ENCODE measurements at regions not wholly inside any gene's neighbourhood (a gene's known extent, or its start where the extent isn't known, plus 50 kb on each side); places are given as distances from the start of the nearest gene placed in this dataset.
A peak's percentile ranks its signal among the peaks of the same experiment; 100 is the strongest.
"Not testable (repeated sequence)": the region's sequence is repeated elsewhere in the genome, so short reads cannot be mapped to it uniquely, and the experiment has no call there.

DNA sequence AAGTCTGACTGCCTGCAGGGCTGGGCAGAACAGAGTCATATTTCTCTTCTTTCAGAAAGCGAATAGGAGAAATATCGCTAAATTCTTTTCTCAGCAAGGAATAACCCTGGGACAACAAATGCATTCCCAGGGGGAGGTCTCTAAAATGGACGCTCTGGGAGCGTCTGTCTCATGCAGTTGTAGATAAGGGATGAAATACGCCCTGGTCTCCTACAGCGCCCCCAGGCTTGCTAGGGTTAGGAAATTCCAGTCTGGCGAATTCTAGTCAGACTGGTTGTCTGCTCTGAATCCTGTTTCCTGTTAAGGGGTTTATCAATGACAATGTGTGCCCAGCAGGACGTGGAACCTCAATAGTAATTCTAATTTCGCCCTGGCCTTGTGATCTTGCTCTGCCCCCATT, 1214.1 kb downstream of the DIAPH3 start:
- no peak for DNase-seq

DNA sequence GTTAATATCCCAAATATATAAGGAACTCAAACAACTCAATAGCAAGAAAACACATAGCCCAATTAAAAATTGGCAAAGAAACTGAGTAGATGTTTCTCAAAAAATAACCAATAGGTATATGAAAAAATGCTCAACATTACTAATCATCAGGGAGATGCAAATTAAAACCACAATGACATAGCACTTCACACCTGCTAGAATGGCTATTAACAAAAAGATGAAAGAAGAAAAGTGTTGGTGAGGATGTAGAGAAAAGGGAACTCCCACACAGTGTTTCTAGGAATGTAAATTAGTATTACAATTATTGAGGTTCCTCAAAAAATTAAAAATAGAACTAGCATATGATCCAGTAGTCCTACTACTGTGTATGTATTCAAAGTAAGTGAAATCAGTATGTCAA, 1212.8 kb downstream of the DIAPH3 start:
- no peak for DNase-seq

DNA sequence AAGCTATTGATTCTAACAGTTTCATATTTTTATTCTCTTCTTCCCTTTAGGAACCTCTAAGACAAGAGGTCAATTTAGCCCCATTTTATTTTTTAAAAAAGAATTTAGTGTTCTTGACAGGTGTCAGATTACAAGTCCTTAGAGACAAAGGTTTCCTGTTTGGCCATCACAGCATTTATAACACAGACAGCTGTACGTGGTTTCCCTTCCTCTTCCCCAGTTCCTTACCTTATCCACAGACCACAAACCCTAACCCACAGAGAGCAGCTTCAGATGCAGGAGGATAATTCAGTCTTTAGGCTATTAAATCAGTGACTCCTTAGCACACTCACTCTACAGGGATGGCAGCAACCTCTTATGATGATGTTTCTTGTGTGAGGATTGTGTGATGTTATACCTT, 1210.1 kb downstream of the DIAPH3 start:
- DNase-seq = no peak

DNA sequence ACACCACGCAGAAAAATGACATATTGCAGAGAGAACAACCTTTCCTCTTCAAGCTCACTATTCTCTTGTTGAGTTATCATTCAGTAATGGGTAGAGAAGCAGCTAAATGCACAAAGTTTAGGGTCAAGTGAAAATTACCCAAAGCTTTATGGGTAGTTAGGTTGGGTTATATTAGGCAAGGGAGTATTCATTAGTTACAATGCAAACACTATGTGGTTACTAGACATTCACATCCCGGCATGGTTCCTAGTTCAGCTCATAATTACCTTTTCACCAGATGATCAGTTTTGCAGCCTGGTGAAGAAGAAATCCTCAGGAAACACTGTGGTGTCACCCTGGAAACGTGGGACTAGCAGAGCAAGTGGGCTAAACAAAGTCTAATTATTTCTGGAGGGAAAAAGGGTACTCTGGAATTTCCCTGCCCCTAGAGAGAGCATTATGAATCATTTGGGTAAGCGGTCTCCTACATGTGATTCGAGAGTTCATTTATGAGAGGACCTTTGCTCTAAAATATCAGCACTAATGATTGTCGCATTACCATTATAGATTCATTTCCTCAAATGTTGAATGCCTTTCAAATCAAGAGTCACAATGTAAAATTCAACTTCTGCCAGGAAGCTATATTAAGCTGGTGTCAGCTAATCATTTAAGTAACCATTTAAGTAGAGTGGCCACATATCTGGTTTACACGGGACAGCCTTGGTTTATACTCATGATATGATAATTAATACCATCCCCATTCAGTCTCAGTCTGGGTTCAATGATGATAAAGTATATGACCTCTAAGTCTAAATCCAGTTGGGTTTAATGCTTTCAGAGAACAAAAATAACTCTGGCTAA, 1208.0 kb downstream of the DIAPH3 start:
- DNase-seq = no peak

DNA sequence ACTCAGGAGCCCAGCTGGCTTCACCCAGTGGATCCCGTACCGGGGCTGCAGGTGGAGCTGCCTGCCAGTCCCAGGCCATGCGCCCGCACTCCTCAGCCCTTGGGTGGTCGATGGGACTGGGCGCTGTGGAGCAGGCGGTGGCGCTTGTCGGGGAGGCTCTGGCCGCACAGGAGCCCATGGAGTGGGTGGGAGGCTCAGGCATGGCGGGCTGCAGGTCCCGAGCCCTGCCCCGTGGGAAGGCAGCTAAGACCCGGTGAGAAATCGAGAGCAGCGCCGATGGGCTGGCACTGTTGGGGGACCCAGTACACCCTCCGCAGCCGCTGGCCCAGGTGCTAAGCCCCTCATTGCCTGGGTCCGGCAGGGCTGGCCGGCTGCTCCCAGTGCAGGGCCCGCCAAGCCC, 1205.6 kb downstream of the DIAPH3 start:
- not testable (repeated sequence) for DNase-seq

DNA sequence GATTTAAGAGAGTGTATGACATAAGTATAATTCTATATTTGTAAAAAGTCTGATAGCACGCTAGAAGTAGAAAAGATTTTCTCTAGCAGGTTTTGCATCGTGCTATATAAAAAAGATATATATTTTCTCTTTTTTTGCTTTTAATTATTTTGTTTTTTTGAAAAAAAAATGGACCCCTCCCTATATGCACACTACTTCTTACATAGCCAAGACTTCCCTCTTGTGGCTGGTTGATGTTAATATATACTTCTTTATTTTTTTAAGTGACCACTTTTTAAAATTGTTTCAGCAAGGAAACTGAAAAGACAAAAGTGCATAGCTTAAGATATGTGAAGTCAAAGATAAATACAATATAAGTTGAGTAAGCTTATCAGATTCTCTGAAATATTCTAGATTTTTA, 1202.8 kb downstream of the DIAPH3 start:
- DNase-seq = no peak

DNA sequence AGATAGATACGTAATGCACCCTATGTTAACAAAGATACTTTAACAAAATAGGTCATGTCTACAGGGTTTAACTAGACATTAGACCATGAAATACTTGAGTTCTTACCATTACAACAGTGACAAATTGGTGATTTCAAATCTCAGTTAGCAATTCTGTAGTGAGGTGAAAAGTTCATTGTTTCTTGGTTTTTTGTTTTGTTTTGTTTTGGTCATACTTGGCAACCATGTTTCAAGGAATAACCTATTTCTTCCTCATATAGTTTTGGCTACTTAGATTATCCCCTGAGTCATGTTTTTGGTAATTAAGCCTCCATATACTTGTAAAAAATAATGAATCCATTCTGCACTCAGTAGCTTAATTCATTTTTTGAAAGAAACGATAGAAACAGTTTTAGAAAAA, 1200.4 kb downstream of the DIAPH3 start:
- no peak for DNase-seq

DNA sequence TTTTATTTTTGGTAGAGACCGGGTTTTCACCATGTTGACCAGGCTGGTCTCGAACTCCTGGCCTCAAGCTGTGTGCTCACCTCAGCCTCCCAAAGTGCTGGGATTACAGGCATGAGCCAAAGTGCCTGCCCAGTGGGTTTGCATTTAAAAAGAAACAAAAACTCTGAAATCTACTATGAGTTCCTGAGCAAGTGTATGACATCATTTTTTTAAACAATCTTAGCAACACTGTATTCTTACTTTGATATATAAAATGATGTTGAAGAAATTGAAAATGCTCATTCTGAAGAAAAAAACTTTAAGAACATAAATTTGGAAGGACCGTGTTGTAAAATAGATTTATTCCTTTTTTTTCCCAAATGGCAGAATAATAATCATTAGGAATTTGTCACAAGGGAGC, 1199.7 kb downstream of the DIAPH3 start:
- no peak for DNase-seq

DNA sequence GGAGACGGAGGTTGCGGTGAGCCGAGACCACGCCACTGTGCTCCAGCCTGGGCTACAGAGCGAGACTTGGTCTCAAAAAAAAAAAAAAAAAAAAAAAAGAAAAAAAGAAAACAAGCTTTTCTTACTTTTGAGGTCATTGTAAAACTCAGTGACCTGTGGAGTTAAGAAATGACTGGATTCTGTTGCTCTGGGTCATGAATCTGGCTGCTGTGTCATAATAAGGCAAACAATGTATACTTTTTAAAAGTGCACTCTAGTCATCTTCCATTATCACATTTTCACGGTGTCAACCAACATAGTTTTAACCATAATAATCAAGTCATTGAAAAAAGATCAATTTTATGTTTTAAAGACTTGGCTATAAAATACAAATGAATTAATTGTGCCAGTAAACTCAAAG, 1186.6 kb downstream of the DIAPH3 start:
- DNase-seq = no peak

DNA sequence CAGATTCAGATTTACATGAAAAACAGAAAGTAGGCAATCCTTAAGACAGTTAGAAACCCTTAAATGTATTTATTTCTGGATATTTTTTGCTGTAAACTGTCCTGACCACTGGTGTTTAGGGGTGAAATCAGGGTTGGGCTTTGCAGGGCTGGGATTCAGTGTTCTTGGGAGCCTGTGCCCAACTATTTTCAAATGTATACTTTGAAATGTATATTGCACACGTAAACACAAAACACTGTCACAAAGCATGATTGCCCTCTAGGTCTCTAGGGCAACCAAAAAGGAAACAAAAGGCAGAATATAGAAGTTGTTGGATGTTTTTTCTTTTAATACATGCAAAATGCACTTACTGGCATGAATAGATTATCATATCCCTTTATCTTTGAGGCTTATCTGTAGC, 1185.4 kb downstream of the DIAPH3 start:
- no peak for DNase-seq

DNA sequence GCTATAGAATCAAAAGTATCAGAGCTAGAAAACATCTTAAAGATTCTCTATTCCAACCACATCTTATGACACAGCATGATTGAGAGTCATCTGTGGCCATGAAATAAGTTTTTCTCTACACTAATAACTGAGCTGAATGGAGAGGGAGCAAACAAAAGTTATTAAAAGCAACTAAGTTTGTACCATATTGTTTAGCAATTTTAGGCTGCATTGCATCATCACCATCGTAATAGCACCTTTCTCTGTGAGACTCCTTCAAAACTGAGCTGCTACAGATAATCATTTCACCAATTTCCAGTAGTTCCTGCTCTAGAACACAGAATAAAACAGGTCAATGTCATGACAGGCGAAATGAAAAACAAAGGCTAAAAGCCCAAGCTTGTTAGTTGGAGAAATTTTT, 1183.9 kb downstream of the DIAPH3 start:
- DNase-seq = no peak

DNA sequence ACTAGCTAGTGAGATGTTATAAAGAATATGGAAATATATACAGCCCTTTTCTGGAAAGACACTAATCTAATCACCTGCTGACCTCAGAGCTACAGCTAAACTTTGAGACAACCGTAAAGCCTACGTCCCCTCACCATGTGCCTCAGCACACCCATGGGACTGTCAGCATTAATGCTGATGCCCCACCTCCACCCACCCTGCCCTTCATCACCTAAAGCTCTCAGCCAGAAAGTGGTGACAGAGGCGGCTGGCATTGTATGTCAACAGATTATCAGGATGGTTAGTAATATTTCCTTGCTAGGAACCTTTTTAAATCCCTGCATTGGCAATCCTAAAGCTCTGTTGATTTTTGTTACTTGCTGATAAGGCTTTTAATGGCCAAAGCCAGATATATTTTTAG, 1177.9 kb downstream of the DIAPH3 start:
- no peak for DNase-seq

DNA sequence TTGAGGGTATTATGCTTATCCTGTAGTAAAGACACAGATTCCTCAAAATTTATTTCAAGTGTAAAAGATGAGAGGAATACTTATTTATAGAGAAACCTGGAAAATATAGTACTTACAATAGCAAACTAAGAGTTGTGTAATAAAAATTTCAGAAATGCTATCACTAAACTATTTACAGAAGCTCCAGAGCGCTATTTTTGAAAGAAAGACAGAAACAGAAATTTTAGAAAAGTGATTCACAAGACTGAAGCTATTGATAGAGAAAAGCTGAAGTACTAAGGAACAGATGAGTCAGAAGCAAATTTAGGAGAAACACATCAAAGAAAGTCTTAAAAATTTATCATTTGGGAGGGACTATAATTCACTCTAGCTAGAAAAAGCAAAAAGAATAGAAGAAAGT, 1174.2 kb downstream of the DIAPH3 start:
- no peak for DNase-seq

DNA sequence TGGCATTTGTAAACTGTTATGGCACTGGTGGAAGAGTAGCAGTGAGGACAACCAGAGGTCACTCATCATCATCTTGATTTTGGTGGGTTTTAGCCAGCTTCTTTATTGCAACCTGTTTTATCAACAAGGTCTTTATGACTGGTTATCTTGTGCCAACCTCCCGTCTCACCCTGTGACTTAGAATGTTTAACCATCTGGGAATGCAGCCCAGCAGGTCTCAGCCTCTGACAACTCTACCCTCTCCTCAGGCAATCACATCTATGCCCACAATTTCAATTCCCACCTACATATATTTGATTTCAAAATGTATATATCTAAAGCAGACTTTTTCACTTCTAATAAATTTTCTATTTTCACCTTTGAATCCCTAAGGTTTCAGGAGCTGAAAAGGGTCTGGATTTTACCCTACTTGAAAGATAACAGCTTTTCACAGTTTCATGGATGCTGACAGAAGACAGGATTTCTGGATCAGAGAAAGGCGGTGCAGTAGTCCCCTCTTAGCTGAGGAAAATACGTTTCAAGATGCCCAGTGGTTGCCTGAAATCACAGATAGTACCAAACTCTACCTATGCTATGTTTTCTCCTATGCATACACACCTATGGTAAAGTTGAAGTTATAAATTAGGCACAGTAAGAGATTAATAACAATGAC, 1171.8 kb downstream of the DIAPH3 start:
- no peak for DNase-seq

DNA sequence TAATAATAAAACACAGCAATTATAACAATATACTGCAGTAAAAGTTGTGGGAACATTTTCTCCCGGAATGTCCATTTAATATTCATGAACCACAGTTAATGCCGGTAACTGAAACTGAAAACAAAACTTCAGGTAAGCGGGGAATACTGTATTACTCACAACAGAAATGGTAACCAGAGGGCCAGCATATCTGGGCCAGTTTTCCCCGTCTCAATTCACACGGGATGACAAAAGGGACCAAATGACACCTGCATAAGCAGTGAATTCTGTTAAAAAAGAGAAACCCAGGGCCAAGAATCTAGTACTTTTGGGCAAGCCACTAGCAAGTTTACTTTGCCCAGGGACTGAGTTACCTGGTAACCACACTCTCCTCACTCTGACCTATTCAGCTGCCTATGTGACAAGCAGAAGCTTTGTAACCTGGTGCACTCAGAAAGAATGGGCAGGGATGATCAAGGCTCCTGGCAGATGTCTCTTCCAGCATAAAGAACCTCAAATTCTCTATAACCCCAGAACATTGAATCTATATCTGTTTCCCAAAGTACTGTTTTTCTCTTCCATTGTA, 1171.2 kb downstream of the DIAPH3 start:
- no peak for DNase-seq

DNA sequence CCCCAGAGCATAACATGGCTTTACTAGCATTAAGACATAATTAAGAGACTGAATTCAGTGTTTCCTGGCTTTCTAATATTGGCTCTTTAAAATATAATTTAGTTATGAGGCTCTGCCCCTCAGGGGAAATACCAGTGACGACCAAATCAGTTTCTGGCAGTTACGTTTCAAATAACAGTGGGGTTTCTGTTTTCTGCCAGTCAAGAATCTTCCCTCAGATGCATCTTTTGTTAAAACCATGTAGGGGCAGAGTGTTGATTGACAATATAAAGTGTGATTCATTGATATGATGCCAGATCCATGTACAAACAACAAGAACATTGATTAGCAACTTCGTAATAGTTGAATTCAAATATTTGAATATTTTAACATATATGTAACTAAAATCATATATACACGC, 1169.7 kb downstream of the DIAPH3 start:
- no peak for DNase-seq

DNA sequence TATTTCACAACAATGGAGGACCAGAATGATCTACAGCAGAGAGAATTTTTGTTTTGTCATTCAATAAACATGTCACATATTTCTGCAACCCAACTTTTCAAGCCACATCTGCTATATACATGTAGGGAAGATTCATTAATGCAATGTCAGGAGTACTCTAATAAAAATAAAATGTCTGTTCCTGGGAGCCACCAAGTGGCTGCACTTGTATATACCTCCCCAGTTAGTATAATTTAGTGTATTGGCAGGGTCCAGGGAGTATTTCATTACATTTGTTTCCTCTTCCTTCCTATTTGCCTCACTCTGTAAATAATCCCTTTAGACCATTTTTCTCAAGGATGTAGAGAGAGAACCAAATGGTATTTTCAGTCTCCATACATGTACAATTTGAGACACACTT, 1169.0 kb downstream of the DIAPH3 start:
- no peak for DNase-seq

DNA sequence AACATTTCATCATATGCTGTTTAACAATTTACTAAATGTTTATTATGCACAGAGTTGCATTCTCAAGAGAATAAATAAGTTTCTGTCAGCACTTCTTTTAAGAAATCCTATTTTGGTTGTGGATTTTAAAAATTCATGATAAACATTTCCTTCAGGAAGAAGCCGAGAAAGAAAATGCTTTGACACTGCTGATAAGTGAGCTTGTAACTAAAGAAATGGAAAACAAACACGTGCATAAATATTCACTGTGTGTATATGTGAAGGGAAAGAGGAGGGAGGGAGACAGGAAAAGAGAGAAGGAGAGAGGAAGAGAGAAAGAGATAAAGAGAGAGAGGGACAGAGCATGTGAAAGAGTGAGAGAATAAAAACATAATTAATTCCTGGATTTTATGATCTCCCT, 1165.0 kb downstream of the DIAPH3 start:
- no peak for DNase-seq

DNA sequence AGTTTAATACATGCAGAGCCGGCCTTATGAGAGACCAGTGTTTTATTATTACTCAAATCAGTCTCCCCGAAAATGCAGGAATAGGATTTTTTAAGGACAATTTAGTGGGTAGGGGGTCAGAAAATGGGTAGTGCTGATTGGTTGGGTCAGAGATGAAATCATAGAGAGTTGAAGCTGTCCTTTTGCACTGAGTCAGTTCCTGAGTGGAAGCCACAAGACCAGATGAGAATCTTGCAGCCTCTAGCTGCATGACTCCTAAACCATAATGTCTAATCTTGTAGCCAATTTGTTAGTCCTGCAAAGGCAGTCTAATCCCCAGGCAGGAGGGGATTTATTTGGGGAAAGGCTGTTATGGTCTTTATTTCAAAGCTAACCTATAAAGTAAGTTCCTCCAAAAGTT, 1163.9 kb downstream of the DIAPH3 start:
- no peak for DNase-seq

DNA sequence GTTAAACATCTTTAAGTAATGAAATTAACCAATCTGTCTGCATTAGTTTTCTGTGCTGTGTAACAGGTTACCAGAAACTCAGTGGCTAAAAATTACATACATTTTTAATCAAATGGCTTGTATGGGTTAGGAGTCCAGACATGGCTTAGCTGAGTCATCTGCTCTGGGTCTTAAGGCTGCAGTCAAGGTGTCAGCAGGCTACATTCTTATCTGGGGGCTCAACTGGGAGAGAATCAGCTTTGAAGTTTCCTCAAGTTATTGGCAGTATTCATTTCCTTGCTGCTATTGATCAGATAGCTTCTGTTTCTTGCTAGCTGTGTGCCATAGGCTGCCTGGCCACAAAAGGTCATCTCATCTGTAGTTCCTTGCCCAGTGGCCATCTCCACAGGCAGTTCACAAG, 1163.0 kb downstream of the DIAPH3 start:
- no peak for DNase-seq

DNA sequence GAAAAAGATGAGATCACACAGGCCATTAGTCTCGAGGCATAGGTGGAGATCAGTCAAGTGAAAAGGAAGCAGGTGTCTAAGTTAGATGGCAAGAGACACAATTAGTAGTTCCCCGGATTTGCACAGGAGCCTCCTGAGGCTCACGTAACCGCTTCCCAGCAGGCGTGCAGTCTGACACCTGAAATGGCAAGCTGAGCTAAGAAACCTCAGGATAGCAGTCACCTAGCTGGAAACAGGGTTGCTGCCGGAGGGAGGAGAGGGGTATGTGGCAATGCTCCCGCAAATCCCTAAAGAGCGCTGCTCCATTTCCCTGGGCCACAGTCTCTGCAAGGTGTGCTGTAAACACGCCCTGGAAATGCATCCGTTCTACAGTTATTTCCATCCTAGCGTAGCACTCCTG, 1151.0 kb downstream of the DIAPH3 start:
- DNase-seq = no peak

DNA sequence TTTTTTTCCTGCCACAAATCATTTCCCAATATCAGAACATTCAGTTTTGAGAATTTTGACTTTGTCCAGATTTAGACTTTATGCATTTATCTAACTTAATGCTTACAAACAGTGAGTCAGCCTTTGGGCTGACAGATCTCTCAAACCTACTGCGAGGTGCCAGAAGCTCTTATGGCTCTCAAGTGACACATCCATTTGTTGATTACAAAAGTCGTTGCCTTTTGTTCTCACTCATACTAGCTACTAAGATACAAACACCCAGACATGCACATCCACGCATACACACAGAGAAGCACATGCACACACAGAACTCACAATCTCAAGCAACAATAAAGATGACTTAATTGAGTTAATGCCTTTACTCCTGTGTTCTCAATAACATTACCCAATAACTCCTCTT, 1147.5 kb downstream of the DIAPH3 start:
- DNase-seq = no peak

DNA sequence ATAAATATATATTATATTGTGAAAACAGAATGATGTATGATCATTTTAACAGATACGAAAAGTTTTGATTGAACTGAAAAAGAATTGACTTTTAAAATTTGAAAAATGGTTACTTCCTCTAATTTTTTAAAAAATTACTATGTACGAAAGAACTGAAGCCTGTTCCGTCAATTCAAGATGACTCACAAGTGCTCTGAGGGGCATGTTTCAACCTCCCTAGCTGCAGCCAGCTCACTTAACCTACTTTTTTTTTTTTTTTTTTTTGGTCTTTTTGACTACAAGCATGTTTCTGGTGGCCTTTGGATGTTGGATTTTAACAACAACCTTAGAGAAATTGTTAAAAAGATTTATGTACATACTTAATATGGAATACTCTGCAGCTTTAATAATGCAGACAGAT, 1139.3 kb downstream of the DIAPH3 start:
- DNase-seq = no peak

DNA sequence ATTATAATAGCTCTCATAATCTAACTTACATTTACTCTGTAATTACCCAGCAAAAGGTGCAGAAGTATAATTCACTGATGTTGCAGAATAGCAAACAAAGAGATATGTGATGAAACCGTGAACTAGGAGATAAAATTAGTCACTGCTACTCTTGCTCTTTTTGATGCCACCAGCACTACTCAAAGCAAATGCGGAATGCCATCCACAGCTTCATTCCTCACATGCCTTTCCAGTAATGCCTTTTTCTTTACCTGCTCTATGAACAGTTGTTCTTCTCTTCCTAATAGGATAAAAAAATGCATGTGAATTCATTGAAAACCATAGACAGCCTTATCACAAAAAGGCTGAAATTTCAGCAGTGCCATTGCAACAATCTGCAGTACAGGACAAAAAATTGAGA, 1129.5 kb downstream of the DIAPH3 start:
- no peak for DNase-seq

DNA sequence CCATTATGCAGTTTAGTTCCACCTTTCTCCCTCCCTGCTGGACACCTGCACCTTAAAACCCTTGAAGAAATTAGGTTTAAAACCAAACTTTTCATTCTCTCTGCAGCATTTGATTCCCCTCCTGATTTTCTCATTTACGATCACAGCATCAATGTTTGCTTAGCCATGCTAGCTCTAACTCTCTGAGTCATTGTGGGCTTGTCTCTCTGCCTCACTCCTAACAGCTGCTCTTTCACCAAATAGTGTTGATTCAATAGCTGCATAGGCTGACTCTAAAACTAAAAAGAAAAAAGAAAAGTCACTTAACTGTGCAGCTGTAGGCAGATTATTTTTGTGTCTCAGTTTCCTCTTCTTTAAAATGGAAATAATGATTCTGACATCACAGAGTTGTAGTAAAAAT, 1124.9 kb downstream of the DIAPH3 start:
- peak; percentile 24 to 44 for DNase-seq

Measured in SHP77 (cell line).